A673 (cell line): ENCODE measurements at regions not wholly inside any gene's neighbourhood (a gene's known extent, or its start where the extent isn't known, plus 50 kb on each side); places are given as distances from the start of the nearest gene placed in this dataset.

Source experiments
- BruUV-seq: library from RNA; stranded (reverse); fragments of 400-500 nt; replicated peaks from 2 replicates; lab custom pipeline; 2021; lab: Mats Ljungman, UMichigan
- CTCF ChIA-PET: fragments of 300-600 bp; sonication (Branson Sonifier 250); formaldehyde crosslinking; loops from one replicate; lab custom pipeline; 2022; ENCODE audit warnings: antibody characterized with exemption; lab: Charles Lee
- POLR2A ChIA-PET: fragments of 300-600 bp; sonication (Branson Sonifier 250); formaldehyde crosslinking; loops from one replicate; lab custom pipeline; 2022; ENCODE audit warnings: antibody characterized with exemption; ENCODE audit not compliant: low non-redundant PET; lab: Charles Lee
- DNase-seq: peaks from one replicate; pipeline ENCODE4 v3.0.0-alpha.2; 2015; ENCODE audit warnings: low spot score
- H3K27ac ChIP-seq: fragments of 200-600 bp; sonication (generic); 2 replicates; pipeline ENCODE4 v1.5.1; 2016; ENCODE audit warnings: mixed run types, low read depth, mild to moderate bottlenecking, mixed read lengths, antibody characterized with exemption, low read length; ENCODE audit not compliant: poor library complexity, severe bottlenecking
- H3K27me3 ChIP-seq: fragments of 200-600 bp; sonication (generic); replicated peaks from 2 replicates; pipeline ENCODE4 v1.6.1; 2017; ENCODE audit warnings: mixed run types, low read depth, mild to moderate bottlenecking, mixed read lengths, antibody characterized with exemption, low read length; ENCODE audit not compliant: insufficient read depth, poor library complexity
- H3K36me3 ChIP-seq: fragments of 200-600 bp; sonication (generic); 2 replicates; pipeline ENCODE4 v1.6.1; 2016; ENCODE audit warnings: mixed run types, mild to moderate bottlenecking, mixed read lengths, antibody characterized with exemption, low read length; ENCODE audit not compliant: insufficient read depth, poor library complexity, severe bottlenecking
- H3K4me1 ChIP-seq: fragments of 200-600 bp; sonication (generic); 2 replicates; pipeline ENCODE4 v1.6.1; 2017; ENCODE audit warnings: mixed run types, mild to moderate bottlenecking, mixed read lengths, antibody characterized with exemption, low read length; ENCODE audit not compliant: insufficient read depth, poor library complexity, severe bottlenecking
- H3K4me3 ChIP-seq: fragments of 200-600 bp; sonication (generic); 2 replicates; pipeline ENCODE4 v1.5.1; 2016; ENCODE audit warnings: low read depth, mixed run types, mild to moderate bottlenecking, mixed read lengths, low read length; ENCODE audit not compliant: poor library complexity, severe bottlenecking
- H3K9me3 ChIP-seq: fragments of 200-600 bp; sonication (generic); 2 replicates; pipeline ENCODE4 v1.6.1; 2016; ENCODE audit warnings: mixed run types, low read depth, mild to moderate bottlenecking, mixed read lengths, antibody characterized with exemption, low read length; ENCODE audit not compliant: poor library complexity, severe bottlenecking
- CTCF ChIP-seq: fragments of 300-800, 200-600 bp; sonication (generic); conservative IDR thresholded peaks from 2 replicates; pipeline ENCODE4 v1.5.1; 2017; ENCODE audit warnings: low read depth, mild to moderate bottlenecking, antibody characterized with exemption, low read length, moderate library complexity, mixed read lengths
- EZH2 ChIP-seq: fragments of 200-600 bp; sonication (generic); IDR thresholded peaks from 2 replicates; pipeline ENCODE4 v1.6.1; 2017; ENCODE audit warnings: borderline replicate concordance, low read depth, mild to moderate bottlenecking, mixed read lengths, antibody characterized with exemption, low read length; ENCODE audit not compliant: poor library complexity, severe bottlenecking
- intact Hi-C: fragments of 100-400 bp; cut with micrococcal nuclease; formaldehyde crosslinking; loops from one replicate; pipeline ENCODE4 v1.10.0; 2022; ENCODE audit not compliant: unreplicated experiment

GRCh38 chr6:102549221-102549874 is 1155.8 kb downstream of the GRIK2 start:
- no peaks in the 10 kb centered on the region for H3K36me3 ChIP-seq
- POLR2A ChIA-PET, result no interaction called here
- intact Hi-C loops, result no loop called here
- CTCF ChIA-PET, result no interaction called here
- H3K4me1 ChIP-seq, result no peaks in the 10 kb centered on the region
- no peaks in the 10 kb centered on the region for H3K9me3 ChIP-seq
- H3K4me3 ChIP-seq, result no peak overlapping the region
- no TSS peak for BruUV-seq
- no peak for TF ChIP-seq EZH2
- no peak for TF ChIP-seq CTCF
- H3K27me3 ChIP-seq, result no peaks in the 10 kb centered on the region
- no peak overlapping the region for H3K27ac ChIP-seq
- no peak for DNase-seq

GRCh38 chr6:102525336-102525735 is 1131.8 kb downstream of the GRIK2 start:
- no peaks in the 10 kb centered on the region for H3K36me3 ChIP-seq
- no peaks in the 10 kb centered on the region for H3K4me1 ChIP-seq
- no peak for DNase-seq
- no peaks in the 10 kb centered on the region for H3K9me3 ChIP-seq
- POLR2A ChIA-PET, result no interaction called here
- BruUV-seq, result no TSS peak
- TF ChIP-seq EZH2 (no peak), CTCF (no peak)
- intact Hi-C loops, result no loop called here
- H3K27me3 ChIP-seq, result no peaks in the 10 kb centered on the region
- no peak overlapping the region for H3K27ac ChIP-seq
- CTCF ChIA-PET, result no interaction called here
- no peak overlapping the region for H3K4me3 ChIP-seq

GRCh38 chr6:102520966-102521365 is 1127.5 kb downstream of the GRIK2 start:
- no peak for TF ChIP-seq EZH2
- no peak for TF ChIP-seq CTCF
- Histone ChIP-seq H3K4me1 (no peaks in the 10 kb centered on the region), H3K4me3 (no peak overlapping the region), H3K9me3 (no peaks in the 10 kb centered on the region), H3K36me3 (no peaks in the 10 kb centered on the region), H3K27me3 (no peaks in the 10 kb centered on the region), H3K27ac (no peak overlapping the region)
- ChIA-PET POLR2A (no interaction called here), CTCF (no interaction called here)
- intact Hi-C loops, result no loop called here
- BruUV-seq, result no TSS peak
- DNase-seq, result no peak
